Keratinocyte (primary cell): ENCODE measurements at regions not wholly inside any gene's neighbourhood (a gene's known extent, or its start where the extent isn't known, plus 50 kb on each side); places are given as distances from the start of the nearest gene placed in this dataset.

Experiments
- EZH2 ChIP-seq: IDR thresholded peaks from one replicate; pipeline ENCODE4 v1.6.1; 2012; ENCODE audit warnings: inconsistent platforms, mild to moderate bottlenecking, low read length, moderate library complexity
- TF ChIP-seq, protein P1 (sequence below), 3 experiments: IDR thresholded peaks in 1 of 3; conservative IDR thresholded peaks in 1 of 3; optimal IDR thresholded peaks in 1 of 3; 2 replicates in 2 of 3; 3 replicates in 1 of 3; pipeline versions ENCODE3 to v1.5.1; 2011; ENCODE audit warnings: low read length in 3 of 3, mild to moderate bottlenecking in 3 of 3, moderate library complexity in 2 of 3, control low read depth in 1 of 3, inconsistent platforms in 1 of 3; ENCODE audit not compliant: insufficient read depth in 2 of 3; ENCODE audit errors: extremely low read depth in 1 of 3

DNA sequence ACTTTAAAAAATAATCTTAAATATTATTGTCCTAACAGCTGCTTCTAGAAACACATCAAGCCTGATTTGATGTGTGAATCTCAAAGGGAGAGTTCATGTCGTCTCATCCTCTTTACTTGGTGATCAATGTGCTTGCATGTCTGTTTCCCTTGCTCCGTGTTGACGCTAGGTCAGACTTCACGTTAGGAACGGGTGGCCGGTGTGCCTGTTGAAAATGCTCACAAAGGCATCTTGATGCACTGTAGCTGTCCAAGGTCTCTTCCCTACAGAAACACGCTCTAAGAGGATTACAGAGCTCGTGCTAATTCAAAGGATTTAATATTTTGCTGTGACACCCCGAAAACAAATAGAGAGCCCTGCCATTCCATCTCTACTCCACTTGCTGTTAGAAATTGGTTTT lies 84.6 kb downstream of the ID4 start:
- TF ChIP-seq, protein P1, sequence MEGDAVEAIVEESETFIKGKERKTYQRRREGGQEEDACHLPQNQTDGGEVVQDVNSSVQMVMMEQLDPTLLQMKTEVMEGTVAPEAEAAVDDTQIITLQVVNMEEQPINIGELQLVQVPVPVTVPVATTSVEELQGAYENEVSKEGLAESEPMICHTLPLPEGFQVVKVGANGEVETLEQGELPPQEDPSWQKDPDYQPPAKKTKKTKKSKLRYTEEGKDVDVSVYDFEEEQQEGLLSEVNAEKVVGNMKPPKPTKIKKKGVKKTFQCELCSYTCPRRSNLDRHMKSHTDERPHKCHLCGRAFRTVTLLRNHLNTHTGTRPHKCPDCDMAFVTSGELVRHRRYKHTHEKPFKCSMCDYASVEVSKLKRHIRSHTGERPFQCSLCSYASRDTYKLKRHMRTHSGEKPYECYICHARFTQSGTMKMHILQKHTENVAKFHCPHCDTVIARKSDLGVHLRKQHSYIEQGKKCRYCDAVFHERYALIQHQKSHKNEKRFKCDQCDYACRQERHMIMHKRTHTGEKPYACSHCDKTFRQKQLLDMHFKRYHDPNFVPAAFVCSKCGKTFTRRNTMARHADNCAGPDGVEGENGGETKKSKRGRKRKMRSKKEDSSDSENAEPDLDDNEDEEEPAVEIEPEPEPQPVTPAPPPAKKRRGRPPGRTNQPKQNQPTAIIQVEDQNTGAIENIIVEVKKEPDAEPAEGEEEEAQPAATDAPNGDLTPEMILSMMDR (optimal IDR thresholded peaks at IDR 0.05 in 1 of 3, IDR thresholded peaks at IDR 0.05 in 1 of 3, conservative IDR thresholded peaks at IDR 0.05 in 1 of 3; ENCODE audit: extremely low read depth in 1 of 3, insufficient read depth in 2 of 3, low read length in 3 of 3), result no peak
- no peak for TF ChIP-seq EZH2
